SK-N-SH (cell line): ENCODE measurements at regions not wholly inside any gene's neighbourhood (a gene's known extent, or its start where the extent isn't known, plus 50 kb on each side); places are given as distances from the start of the nearest gene placed in this dataset.

Experiments
- CTCF ChIA-PET: fragments of 300-600, 350-600 bp; formaldehyde crosslinking; extraction: SDS; loops from one replicate; lab custom pipeline; 2021; lab: Yijun Ruan, JAX
- POLR2A ChIA-PET: fragments of 350-600 bp; sonication (Branson Sonifier 250); formaldehyde crosslinking; extraction: SDS; loops from one replicate; lab custom pipeline; 2020; ENCODE audit warnings: antibody characterized with exemption, inconsistent platforms; lab: Yijun Ruan, JAX
- DNase-seq: peaks from one replicate; pipeline ENCODE4 v3.0.0; 2012
- H2AFZ ChIP-seq: fragments of 200-600 bp; sonication (generic); 2 replicates; pipeline ENCODE4 v1.8.1; 2016; ENCODE audit warnings: antibody characterized with exemption, mild to moderate bottlenecking, low read depth
- H3F3A ChIP-seq: fragments of 200-600 bp; sonication (generic); replicated peaks from 2 replicates; pipeline ENCODE3; 2016; ENCODE audit warnings: antibody characterized with exemption, mild to moderate bottlenecking; ENCODE audit not compliant: insufficient read depth
- H3K27ac ChIP-seq, 2 experiments: fragments of 200-500 bp in 1 of 2; fragments of 200-600 bp in 1 of 2; sonication (Bioruptor generic) in 1 of 2; sonication (generic), shearing (Covaris generic) in 1 of 2; 2 replicates each; pipeline versions ENCODE4 v1.5.1 to v1.6.1; 2014 to 2016; ENCODE audit warnings: low read depth in 2 of 2, inconsistent platforms in 1 of 2, low read length in 1 of 2, mild to moderate bottlenecking in 1 of 2, mixed read lengths in 1 of 2
- H3K27me3 ChIP-seq: fragments of 200-600 bp; sonication (generic), shearing (Covaris generic); 2 replicates; pipeline ENCODE4 v1.6.1; 2016; ENCODE audit warnings: mixed run types; ENCODE audit not compliant: insufficient read depth
- H3K36me3 ChIP-seq, 2 experiments: fragments of 200-500 bp in 1 of 2; fragments of 200-600 bp in 1 of 2; sonication (Bioruptor generic) in 1 of 2; sonication (generic) in 1 of 2; replicated peaks in 1 of 2; 2 replicates each; pipeline versions ENCODE3 to v1.5.1; 2014 to 2016; ENCODE audit warnings: low read length in 1 of 2, mild to moderate bottlenecking in 1 of 2; ENCODE audit not compliant: insufficient read depth in 2 of 2, control insufficient read depth in 1 of 2
- H3K4me1 ChIP-seq, 2 experiments: fragments of 200-500 bp in 1 of 2; fragments of 200-600 bp in 1 of 2; sonication (Bioruptor generic) in 1 of 2; sonication (generic), shearing (Covaris generic) in 1 of 2; 2 replicates each; pipeline versions ENCODE4 v1.5.1 to v1.6.1; 2014 to 2016; ENCODE audit warnings: low read depth in 1 of 2, low read length in 1 of 2, mixed run types in 1 of 2; ENCODE audit not compliant: insufficient read depth in 2 of 2, control insufficient read depth in 1 of 2
- H3K4me2 ChIP-seq: fragments of 200-600 bp; sonication (generic), shearing (Covaris generic); 2 replicates; pipeline ENCODE4 v1.6.1; 2017; ENCODE audit warnings: mixed run types
- H3K4me3 ChIP-seq, 2 experiments: fragments of 200-500 bp in 1 of 2; fragments of 200-600 bp in 1 of 2; sonication (Bioruptor generic) in 1 of 2; sonication (generic), shearing (Covaris generic) in 1 of 2; 2 replicates each; pipeline versions ENCODE4 v1.5.1 to v1.8.1; 2014 to 2016; ENCODE audit warnings: low read depth in 2 of 2, inconsistent platforms in 1 of 2, low read length in 1 of 2, mild to moderate bottlenecking in 1 of 2, mixed read lengths in 1 of 2, moderate library complexity in 1 of 2
- H3K79me2 ChIP-seq: fragments of 200-600 bp; sonication (generic); 2 replicates; pipeline ENCODE4 v1.8.1; 2017; ENCODE audit warnings: mild to moderate bottlenecking; ENCODE audit not compliant: insufficient read depth
- H3K9ac ChIP-seq: fragments of 200-600 bp; sonication (generic); 2 replicates; pipeline ENCODE4 v1.6.1; 2017; ENCODE audit warnings: mixed run types
- H3K9me2 ChIP-seq: fragments of 200-600 bp; sonication (generic); 2 replicates; pipeline ENCODE4 v1.6.1; 2017; ENCODE audit warnings: mixed run types
- H3K9me3 ChIP-seq: fragments of 200-600 bp; sonication (generic); 2 replicates; pipeline ENCODE4 v1.6.1; 2017; ENCODE audit warnings: mixed run types, mild to moderate bottlenecking, moderate library complexity
- H4K20me1 ChIP-seq: fragments of 200-600 bp; sonication (generic); 2 replicates; pipeline ENCODE4 v1.6.1; 2017; ENCODE audit warnings: mild to moderate bottlenecking, mixed run types; ENCODE audit not compliant: insufficient read depth
- EP300 ChIP-seq, 2 experiments: IDR thresholded peaks; 2 replicates each; pipeline versions ENCODE4 v1.4.0 to v1.6.1; 2012; ENCODE audit warnings: borderline replicate concordance in 1 of 2, low read depth in 1 of 2, low read length in 1 of 2
- JUND ChIP-seq: IDR thresholded peaks from 2 replicates; pipeline ENCODE4 v1.4.0; 2012
- MEF2A ChIP-seq: IDR thresholded peaks from 2 replicates; pipeline ENCODE4 v1.4.0; 2012; ENCODE audit warnings: low read depth, borderline replicate concordance
- MXI1 ChIP-seq: IDR thresholded peaks from 2 replicates; pipeline ENCODE4 v1.6.1; 2012; ENCODE audit warnings: mild to moderate bottlenecking, low read depth, low read length, improper control_type of control experiment
- POLR2AphosphoS5 ChIP-seq: IDR thresholded peaks from 2 replicates; pipeline ENCODE4 v1.6.1; 2012; ENCODE audit warnings: low read depth, low read length
- RFX5 ChIP-seq: IDR thresholded peaks from 2 replicates; pipeline ENCODE4 v1.6.1; 2012; ENCODE audit warnings: mild to moderate bottlenecking, improper control_type of control experiment, low read length
- YY1 ChIP-seq: IDR thresholded peaks from 2 replicates; pipeline ENCODE4 v1.4.0; 2012; ENCODE audit warnings: low read depth, mild to moderate bottlenecking
- WGBS: methylation state at CpG from one replicate; pipeline ENCODE4 v1.1.6; 2017; ENCODE audit warnings: low lambda C conversion rate; 5-methylcytosine and 5-hydroxymethylcytosine counted together
- TF ChIP-seq, protein P1 (sequence below): fragments of 150-350 bp; IDR thresholded peaks from 2 replicates; pipeline ENCODE4 v1.6.1; 2017; ENCODE audit warnings: antibody characterized with exemption, low read length, low read depth, borderline replicate concordance
- TF ChIP-seq, protein P2 (sequence below): IDR thresholded peaks from 2 replicates; pipeline ENCODE4; 2012
- TF ChIP-seq, protein P3 (sequence below): fragments of 150-350 bp; IDR thresholded peaks from 2 replicates; pipeline ENCODE4 v1.6.1; 2016; ENCODE audit warnings: mild to moderate bottlenecking, low read depth, low read length

DNA sequence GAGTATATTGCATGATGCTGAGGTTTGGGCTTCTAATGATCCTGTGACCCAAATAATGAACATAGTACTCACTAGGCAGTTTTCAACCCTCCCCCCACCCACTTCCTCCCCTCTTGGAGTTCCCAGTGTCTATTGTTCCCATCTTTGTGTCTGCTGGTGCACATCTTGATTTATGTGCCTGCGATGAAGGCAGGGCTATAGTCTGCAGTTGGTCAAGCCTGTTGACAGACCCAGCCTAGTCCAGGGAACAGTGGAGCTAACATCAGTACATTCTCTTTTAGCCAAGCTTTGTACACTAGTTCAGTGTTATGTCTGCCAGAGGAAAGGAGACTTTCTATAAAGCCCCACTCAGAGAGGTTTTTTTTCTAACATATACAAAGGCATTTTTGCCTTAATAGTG is 287.6 kb downstream of the CPS1 start:
- no peak for DNase-seq
- TF ChIP-seq POLR2AphosphoS5 (no peak), YY1 (no peak), MXI1 (no peak), MEF2A (no peak), JUND (no peak), RFX5 (no peak)
- TF ChIP-seq, protein P1, sequence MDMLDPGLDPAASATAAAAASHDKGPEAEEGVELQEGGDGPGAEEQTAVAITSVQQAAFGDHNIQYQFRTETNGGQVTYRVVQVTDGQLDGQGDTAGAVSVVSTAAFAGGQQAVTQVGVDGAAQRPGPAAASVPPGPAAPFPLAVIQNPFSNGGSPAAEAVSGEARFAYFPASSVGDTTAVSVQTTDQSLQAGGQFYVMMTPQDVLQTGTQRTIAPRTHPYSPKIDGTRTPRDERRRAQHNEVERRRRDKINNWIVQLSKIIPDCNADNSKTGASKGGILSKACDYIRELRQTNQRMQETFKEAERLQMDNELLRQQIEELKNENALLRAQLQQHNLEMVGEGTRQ: no peak
- TF ChIP-seq, protein P2, sequence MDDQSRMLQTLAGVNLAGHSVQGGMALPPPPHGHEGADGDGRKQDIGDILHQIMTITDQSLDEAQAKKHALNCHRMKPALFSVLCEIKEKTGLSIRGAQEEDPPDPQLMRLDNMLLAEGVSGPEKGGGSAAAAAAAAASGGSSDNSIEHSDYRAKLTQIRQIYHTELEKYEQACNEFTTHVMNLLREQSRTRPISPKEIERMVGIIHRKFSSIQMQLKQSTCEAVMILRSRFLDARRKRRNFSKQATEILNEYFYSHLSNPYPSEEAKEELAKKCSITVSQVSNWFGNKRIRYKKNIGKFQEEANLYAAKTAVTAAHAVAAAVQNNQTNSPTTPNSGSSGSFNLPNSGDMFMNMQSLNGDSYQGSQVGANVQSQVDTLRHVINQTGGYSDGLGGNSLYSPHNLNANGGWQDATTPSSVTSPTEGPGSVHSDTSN: no peak
- TF ChIP-seq, protein P3, sequence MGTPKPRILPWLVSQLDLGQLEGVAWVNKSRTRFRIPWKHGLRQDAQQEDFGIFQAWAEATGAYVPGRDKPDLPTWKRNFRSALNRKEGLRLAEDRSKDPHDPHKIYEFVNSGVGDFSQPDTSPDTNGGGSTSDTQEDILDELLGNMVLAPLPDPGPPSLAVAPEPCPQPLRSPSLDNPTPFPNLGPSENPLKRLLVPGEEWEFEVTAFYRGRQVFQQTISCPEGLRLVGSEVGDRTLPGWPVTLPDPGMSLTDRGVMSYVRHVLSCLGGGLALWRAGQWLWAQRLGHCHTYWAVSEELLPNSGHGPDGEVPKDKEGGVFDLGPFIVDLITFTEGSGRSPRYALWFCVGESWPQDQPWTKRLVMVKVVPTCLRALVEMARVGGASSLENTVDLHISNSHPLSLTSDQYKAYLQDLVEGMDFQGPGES: no peak
- no peaks in the 10 kb centered on the region for H4K20me1 ChIP-seq
- H3K36me3 ChIP-seq: no peaks in the 10 kb centered on the region
- no peak overlapping the region for H3K9ac ChIP-seq
- no peaks in the 10 kb centered on the region for H3K4me1 ChIP-seq
- no peaks in the 10 kb centered on the region for H3K79me2 ChIP-seq
- no peaks in the 10 kb centered on the region for H3K9me2 ChIP-seq
- POLR2A ChIA-PET: no interaction called here
- no peak overlapping the region for H2AFZ ChIP-seq
- H3K27me3 ChIP-seq: no peaks in the 10 kb centered on the region
- WGBS: 64% methylated on average over 1 of the region's 1 CpG
- H3K4me2 ChIP-seq: no peak overlapping the region
- H3K27ac ChIP-seq: no peak overlapping the region
- H3K4me3 ChIP-seq: no peak overlapping the region
- H3F3A ChIP-seq: no peaks in the 10 kb centered on the region
- CTCF ChIA-PET: no interaction called here
- no peaks in the 10 kb centered on the region for H3K9me3 ChIP-seq

DNA sequence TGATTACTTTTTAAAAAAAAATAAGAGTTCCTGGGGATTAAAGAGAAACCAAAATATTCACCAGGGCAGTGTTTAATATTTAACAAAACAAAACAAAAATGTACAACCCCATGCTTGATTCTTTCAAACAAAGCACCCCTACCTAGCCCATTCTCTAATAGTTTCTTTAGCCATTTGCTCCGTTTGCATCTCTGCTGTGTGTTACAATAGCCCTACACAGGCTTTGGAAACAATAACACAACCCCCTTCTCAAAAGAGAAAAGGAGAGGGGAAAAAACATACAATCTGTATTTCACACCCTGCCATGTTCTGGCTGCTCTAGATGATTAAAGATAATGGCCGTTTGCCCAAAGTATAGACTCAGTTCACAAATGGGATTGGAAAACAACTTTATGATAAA is 302.9 kb downstream of the CPS1 start:
- no peaks in the 10 kb centered on the region for H3K9me3 ChIP-seq
- H2AFZ ChIP-seq: no peak overlapping the region
- 33% methylated on average over 2 of the region's 2 CpGs for WGBS
- DNase-seq: no peak
- H3K79me2 ChIP-seq: no peaks in the 10 kb centered on the region
- no peak overlapping the region for H3K4me2 ChIP-seq
- no peaks in the 10 kb centered on the region for H3K36me3 ChIP-seq
- TF ChIP-seq EP300 (IDR thresholded peaks at IDR 0.05; ENCODE audit: borderline replicate concordance in 1 of 2, low read depth in 1 of 2, low read length in 1 of 2): no peak
- POLR2A ChIA-PET: no interaction called here
- no peak overlapping the region for H3K9ac ChIP-seq
- H3K4me1 ChIP-seq: peaks cover 0 to 13% of the 10 kb centered on the region in 2 experiments; a peak in 2 of 4 replicates
- no peaks in the 10 kb centered on the region for H3K9me2 ChIP-seq
- H3K4me3 ChIP-seq: no peak overlapping the region
- no peaks in the 10 kb centered on the region for H3K27me3 ChIP-seq
- CTCF ChIA-PET: interaction anchor here (1.0 kb wide), 1 partner anchor 18 kb away, joined by 3 read pairs; no protein-coding TSS in a partner anchor
- H3K27ac ChIP-seq: no peak overlapping the region
- no peaks in the 10 kb centered on the region for H3F3A ChIP-seq
- no peaks in the 10 kb centered on the region for H4K20me1 ChIP-seq
